ENCODE measurements at regions not wholly inside any gene's neighbourhood (a gene's known extent, or its start where the extent isn't known, plus 50 kb on each side); places are given as distances from the start of the nearest gene placed in this dataset.

DNA sequence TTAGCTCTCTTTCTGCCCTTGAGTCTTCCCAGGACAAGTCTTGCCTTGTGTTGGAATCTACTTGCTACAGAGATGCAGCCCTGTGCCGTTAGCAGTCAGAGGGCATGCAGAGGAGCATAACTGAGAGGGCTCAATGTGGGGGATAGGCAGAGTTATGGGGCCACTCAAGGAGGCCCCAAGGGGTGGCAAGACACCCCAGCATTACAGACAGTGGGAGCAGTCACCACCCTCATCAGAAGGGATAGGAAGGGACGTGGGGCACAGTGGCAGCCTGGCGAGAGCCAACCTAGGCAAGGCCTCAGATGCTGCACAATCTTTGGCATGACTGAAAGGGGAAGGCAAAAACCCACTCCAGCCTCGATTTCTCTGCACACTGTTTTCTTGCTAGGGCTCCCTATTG lies 169.1 kb downstream of the TMEM18 start:
- Histone ChIP-seq H3K4me1 (replicated peaks in 1 of 2) (no peaks in the 10 kb centered on the region), H3K36me3 (replicated peaks in 1 of 2) (no peaks in the 10 kb centered on the region), H3K4me3 (no peak overlapping the region), H3K9me3 (replicated peaks in 1 of 3) (no peaks in the 10 kb centered on the region), H3K27ac (no peak overlapping the region), H3K27me3 (no peaks in the 10 kb centered on the region)
- intact Hi-C loops (cut with DNase I), result no loop called here
- no peak for TF ChIP-seq CTCF (IDR thresholded peaks at IDR 0.05)
- 72 to 100% (median 79%) methylated on average over 1 to 4 of the region's 4 CpGs for WGBS, 4 donors
- DNase-seq, result no peak

DNA sequence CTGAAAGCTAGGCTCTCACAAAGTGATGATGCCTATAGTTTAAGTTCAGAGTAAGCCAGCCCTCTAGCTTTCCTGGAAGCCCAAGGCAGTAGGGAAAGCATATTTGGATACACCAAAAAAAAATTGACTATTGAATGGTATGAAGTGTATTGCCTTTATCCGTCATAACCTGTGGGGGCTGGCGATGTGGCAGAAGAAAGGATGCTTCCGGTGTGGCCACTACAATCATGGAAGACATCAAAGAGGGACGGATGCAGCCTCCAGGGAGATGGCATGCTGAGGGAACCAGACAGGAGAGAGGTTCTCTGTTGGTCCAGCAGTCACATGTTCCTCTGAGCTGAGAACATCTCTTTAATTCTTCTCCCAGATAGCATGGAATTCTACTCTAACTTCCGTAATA lies 170.3 kb downstream of the TMEM18 start:
- H3K27me3 ChIP-seq, result no peaks in the 10 kb centered on the region
- no peak overlapping the region for H3K27ac ChIP-seq
- TF ChIP-seq CTCF (IDR thresholded peaks at IDR 0.05) (no peak), POLR2A (IDR thresholded peaks at IDR 0.05) (no peak)
- no peaks in the 10 kb centered on the region for H3K36me3 ChIP-seq (replicated peaks in 1 of 2)
- H3K4me1 ChIP-seq (replicated peaks in 1 of 2), result no peaks in the 10 kb centered on the region
- WGBS, 4 donors, result 86 to 91% (median 88%) methylated on average over 5 of the region's 5 CpGs
- DNase-seq, result no peak
- no peak overlapping the region for H3K4me3 ChIP-seq
- no peaks in the 10 kb centered on the region for H3K9me3 ChIP-seq (replicated peaks in 1 of 3)
- intact Hi-C loops (cut with DNase I), result no loop called here

GRCh38 chr2:506451-506850 lies 170.8 kb downstream of the TMEM18 start:
- WGBS, 4 donors, result 60 to 73% (median 64%) methylated on average over 6 of the region's 6 CpGs

DNA sequence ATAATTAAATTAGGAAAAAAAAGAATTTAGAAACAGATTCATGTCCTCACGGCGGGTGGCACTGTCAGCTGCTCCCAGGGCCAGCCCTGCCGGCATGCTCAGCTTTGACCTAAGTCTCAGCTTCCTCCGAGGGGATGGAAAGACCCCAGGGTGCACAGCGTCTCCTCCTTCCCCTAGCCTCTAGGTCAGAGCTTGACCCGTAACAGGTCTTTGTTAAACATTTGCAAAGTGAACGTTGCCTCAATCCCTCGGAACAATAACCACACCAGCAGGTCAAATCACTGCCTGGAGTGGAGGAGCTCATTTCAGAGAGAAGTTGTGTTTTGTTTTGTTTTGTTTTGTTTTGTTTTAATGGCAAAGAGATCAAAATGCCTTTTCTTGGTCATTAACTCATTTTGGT lies 171.3 kb downstream of the TMEM18 start:
- no peaks in the 10 kb centered on the region for H3K36me3 ChIP-seq (replicated peaks in 1 of 2)
- DNase-seq, result no peak
- intact Hi-C loops (cut with DNase I), result no loop called here
- no peaks in the 10 kb centered on the region for H3K9me3 ChIP-seq (replicated peaks in 1 of 3)
- H3K27me3 ChIP-seq, result no peaks in the 10 kb centered on the region
- H3K27ac ChIP-seq, result no peak overlapping the region
- no peaks in the 10 kb centered on the region for H3K4me1 ChIP-seq (replicated peaks in 1 of 2)
- H3K4me3 ChIP-seq, result no peak overlapping the region
- 50 to 59% (median 57%) methylated on average over 8 of the region's 8 CpGs for WGBS, 4 donors
- TF ChIP-seq CTCF (IDR thresholded peaks at IDR 0.05) (no peak), POLR2A (IDR thresholded peaks at IDR 0.05) (no peak)

More at GRCh38 chr2:506451-506850, 170.8 kb downstream of the TMEM18 start:
- no peak for TF ChIP-seq POLR2A (IDR thresholded peaks at IDR 0.05)
- TF ChIP-seq CTCF (IDR thresholded peaks at IDR 0.05), result no peak
- Histone ChIP-seq H3K36me3 (replicated peaks in 1 of 2) (no peaks in the 10 kb centered on the region), H3K9me3 (replicated peaks in 1 of 3) (no peaks in the 10 kb centered on the region), H3K27me3 (no peaks in the 10 kb centered on the region), H3K4me1 (replicated peaks in 1 of 2) (no peaks in the 10 kb centered on the region), H3K27ac (no peak overlapping the region), H3K4me3 (no peak overlapping the region)
- intact Hi-C loops (cut with DNase I), result no loop called here
- no peak for DNase-seq
